ENCODE measurements at regions not wholly inside any gene's neighbourhood (a gene's known extent, or its start where the extent isn't known, plus 50 kb on each side); places are given as distances from the start of the nearest gene placed in this dataset.

DNA sequence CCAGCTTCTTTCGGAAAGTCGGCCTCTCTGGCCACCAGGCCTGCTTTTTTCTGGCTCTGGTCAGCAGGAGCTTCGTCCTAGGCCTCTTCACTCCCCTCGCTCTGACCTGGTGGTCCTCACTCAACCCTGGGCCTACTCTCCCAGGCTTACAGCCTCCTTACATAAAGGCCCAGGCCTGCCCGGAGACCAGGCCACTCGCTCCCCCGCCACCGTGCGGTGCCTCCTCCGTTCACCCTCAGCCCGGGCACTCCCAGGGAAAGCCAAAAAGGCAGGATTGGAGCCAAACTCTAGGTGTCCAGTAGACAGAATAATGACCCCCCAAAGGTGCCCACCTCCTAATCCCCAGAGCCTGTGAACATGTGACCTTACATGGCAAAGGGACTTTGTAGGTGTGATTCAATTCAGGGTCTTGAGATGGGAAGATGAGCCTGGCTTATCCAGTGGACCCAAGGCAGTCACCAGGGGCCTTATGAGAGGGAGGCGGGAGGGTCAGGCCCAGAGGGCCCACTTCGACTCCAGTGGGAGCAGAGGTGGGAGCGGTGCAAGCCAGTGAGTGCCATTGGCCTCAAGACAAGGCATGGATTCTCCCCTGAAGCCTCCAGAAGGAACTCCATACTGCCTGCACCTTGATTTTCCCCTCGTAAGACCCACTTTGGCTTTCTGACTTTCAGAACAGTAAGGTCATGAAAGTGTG, 118.6 kb upstream of the PTPN1 start:
- peaks cover 37 to 46% of the 10 kb centered on the region in 2 donors for H3K4me1 Mint-ChIP-seq
- intact Hi-C loops (cut with micrococcal nuclease) = no loop called here
- no peaks in the 10 kb centered on the region for H3K9me3 ChIP-seq (ENCODE audit: control insufficient read depth, insufficient read depth, low read length)
- peaks cover 7 to 14% of the 10 kb centered on the region in 2 donors for H3K27me3 Mint-ChIP-seq (ENCODE audit: low read depth in 2 of 2)
- H3K27ac Mint-ChIP-seq = peak overlapping the region in 1 of 2 donors; percentile 66
- H3K27me3 ChIP-seq (ENCODE audit: control insufficient read depth, insufficient read depth, low read length) = peaks cover 5% of the 10 kb centered on the region
- ATAC-seq (no peak), DNase-seq (no peak)
- 95% methylated on average over 15 of the region's 15 CpGs for WGBS (ENCODE audit: insufficient coverage)
- H3K27ac ChIP-seq (ENCODE audit: low read length) = no peak overlapping the region
- no peaks in the 10 kb centered on the region for H3K36me3 Mint-ChIP-seq
- H3K9me3 Mint-ChIP-seq = no peaks in the 10 kb centered on the region
- H3K36me3 ChIP-seq (ENCODE audit: control insufficient read depth, insufficient read depth, low read length) = no peaks in the 10 kb centered on the region
- TF ChIP-seq, protein P1, sequence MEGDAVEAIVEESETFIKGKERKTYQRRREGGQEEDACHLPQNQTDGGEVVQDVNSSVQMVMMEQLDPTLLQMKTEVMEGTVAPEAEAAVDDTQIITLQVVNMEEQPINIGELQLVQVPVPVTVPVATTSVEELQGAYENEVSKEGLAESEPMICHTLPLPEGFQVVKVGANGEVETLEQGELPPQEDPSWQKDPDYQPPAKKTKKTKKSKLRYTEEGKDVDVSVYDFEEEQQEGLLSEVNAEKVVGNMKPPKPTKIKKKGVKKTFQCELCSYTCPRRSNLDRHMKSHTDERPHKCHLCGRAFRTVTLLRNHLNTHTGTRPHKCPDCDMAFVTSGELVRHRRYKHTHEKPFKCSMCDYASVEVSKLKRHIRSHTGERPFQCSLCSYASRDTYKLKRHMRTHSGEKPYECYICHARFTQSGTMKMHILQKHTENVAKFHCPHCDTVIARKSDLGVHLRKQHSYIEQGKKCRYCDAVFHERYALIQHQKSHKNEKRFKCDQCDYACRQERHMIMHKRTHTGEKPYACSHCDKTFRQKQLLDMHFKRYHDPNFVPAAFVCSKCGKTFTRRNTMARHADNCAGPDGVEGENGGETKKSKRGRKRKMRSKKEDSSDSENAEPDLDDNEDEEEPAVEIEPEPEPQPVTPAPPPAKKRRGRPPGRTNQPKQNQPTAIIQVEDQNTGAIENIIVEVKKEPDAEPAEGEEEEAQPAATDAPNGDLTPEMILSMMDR (IDR thresholded peaks at IDR 0.05) = no peak
- H3K4me3 Mint-ChIP-seq = no peak overlapping the region
- peaks cover 34% of the 10 kb centered on the region for H3K4me1 ChIP-seq (ENCODE audit: control insufficient read depth, insufficient read depth, low read length)
- H3K4me3 ChIP-seq (ENCODE audit: low read length) = no peak overlapping the region

DNA sequence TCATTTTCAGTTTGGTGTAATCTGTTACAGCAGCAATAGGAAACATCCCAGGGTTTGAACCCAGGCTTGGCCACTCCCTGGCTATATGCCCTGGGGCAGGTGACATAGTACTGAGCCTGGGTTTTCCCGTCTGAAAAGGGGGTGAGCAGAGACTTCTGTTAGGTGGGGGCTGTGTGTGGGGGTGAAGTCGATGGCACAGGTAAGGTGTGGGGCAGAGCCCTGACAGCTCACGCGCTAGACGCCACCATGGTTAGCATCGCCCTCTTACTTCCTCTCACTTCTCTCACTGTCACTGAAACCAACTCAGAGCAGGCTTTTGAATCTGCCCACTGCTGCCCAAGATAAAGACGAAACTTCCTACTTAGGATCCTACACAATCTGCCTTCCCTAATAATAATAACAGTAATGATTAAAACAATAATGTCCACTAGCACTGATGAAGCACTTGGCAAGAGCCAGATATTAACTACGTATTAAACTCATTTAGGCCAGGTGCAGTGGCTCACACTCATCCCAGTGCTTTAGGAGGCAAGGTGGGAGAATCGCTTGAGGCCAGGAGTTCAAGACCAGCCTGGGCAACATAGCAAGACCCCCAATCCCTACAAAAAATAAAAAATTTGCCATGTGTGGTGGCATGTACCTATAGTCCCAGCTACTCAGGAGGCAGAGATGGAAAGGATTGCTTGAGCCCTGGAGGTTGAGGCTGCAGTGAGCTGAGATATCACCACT, 117.9 kb upstream of the PTPN1 start:
- Mint-ChIP-seq H3K36me3 (no peaks in the 10 kb centered on the region), H3K9me3 (no peaks in the 10 kb centered on the region), H3K4me3 (no peak overlapping the region), H3K27ac (no peak overlapping the region), H3K4me1 (peaks cover 30 to 39% of the 10 kb centered on the region in 2 donors), H3K27me3 (ENCODE audit: low read depth in 2 of 2) (peaks cover 14 to 21% of the 10 kb centered on the region in 2 donors)
- ATAC-seq (peak; percentile 91 to 95 (median 92)), DNase-seq (peak; percentile 30 to 69)
- Histone ChIP-seq H3K4me3 (ENCODE audit: low read length) (no peak overlapping the region), H3K36me3 (ENCODE audit: control insufficient read depth, insufficient read depth, low read length) (no peaks in the 10 kb centered on the region), H3K9me3 (ENCODE audit: control insufficient read depth, insufficient read depth, low read length) (no peaks in the 10 kb centered on the region), H3K27me3 (ENCODE audit: control insufficient read depth, insufficient read depth, low read length) (peaks cover 5% of the 10 kb centered on the region), H3K4me1 (ENCODE audit: control insufficient read depth, insufficient read depth, low read length) (peaks cover 27% of the 10 kb centered on the region), H3K27ac (ENCODE audit: low read length) (no peak overlapping the region)
- 41% methylated on average over 9 of the region's 9 CpGs for WGBS (ENCODE audit: insufficient coverage)
- intact Hi-C loops (cut with micrococcal nuclease) = no loop called here
- TF ChIP-seq, protein P1 (IDR thresholded peaks at IDR 0.05) = no peak

DNA sequence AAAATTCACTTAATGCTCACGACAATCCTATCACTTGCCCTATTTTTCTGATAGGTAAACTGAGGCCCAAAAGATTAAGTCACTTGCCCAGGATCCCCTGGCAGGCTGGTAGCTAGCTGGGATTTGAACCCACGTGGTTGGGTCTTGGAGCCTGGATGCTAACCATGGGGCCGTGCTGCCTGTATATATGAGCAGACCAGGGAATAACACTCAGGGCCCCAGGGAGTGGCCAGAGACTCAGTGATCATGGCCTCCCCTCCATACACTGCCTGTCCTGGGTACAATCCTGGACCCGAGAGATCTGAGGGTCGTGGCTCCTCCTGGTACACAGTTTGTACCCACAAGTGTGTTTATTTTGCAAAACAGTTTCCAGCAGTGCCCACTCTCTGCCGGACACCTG, 116.9 kb upstream of the PTPN1 start:
- DNase-seq = no peak
- peaks cover 21 to 25% of the 10 kb centered on the region in 2 donors for H3K27me3 Mint-ChIP-seq (ENCODE audit: low read depth in 2 of 2)
- peaks cover 23 to 32% of the 10 kb centered on the region in 2 donors for H3K4me1 Mint-ChIP-seq
- intact Hi-C loops (cut with micrococcal nuclease) = no loop called here
- H3K9me3 Mint-ChIP-seq = no peaks in the 10 kb centered on the region
- H3K4me3 ChIP-seq (ENCODE audit: low read length) = no peak overlapping the region
- 77% methylated on average over 6 of the region's 6 CpGs for WGBS (ENCODE audit: insufficient coverage)
- H3K4me1 ChIP-seq (ENCODE audit: control insufficient read depth, insufficient read depth, low read length) = peaks cover 18% of the 10 kb centered on the region
- no peak overlapping the region for H3K4me3 Mint-ChIP-seq
- H3K27ac Mint-ChIP-seq = no peak overlapping the region
- no peaks in the 10 kb centered on the region for H3K9me3 ChIP-seq (ENCODE audit: control insufficient read depth, insufficient read depth, low read length)
- no peak for ATAC-seq
- no peaks in the 10 kb centered on the region for H3K36me3 ChIP-seq (ENCODE audit: control insufficient read depth, insufficient read depth, low read length)
- no peaks in the 10 kb centered on the region for H3K36me3 Mint-ChIP-seq
- TF ChIP-seq, protein P1 (IDR thresholded peaks at IDR 0.05) = no peak
- H3K27ac ChIP-seq (ENCODE audit: low read length) = no peak overlapping the region
- H3K27me3 ChIP-seq (ENCODE audit: control insufficient read depth, insufficient read depth, low read length) = peaks cover 5% of the 10 kb centered on the region
